HG02870 (cell line): ENCODE measurements at regions not wholly inside any gene's neighbourhood (a gene's known extent, or its start where the extent isn't known, plus 50 kb on each side); places are given as distances from the start of the nearest gene placed in this dataset.

Experiments
- ATAC-seq: cut with Tn5 transposase; IDR thresholded peaks from one replicate; pipeline ENCODE4 v1.9.1; 2021; ENCODE audit warnings: mild to moderate bottlenecking, moderate library complexity; ENCODE audit not compliant: unreplicated experiment

GRCh38 chr12:60967128-60967527 is 1293.1 kb upstream of the USP15 start:
- no peak for ATAC-seq

- ATAC-seq: no peak
Measured at GRCh38 chr12:60977966-60978365, 1282.2 kb upstream of the USP15 start.

- ATAC-seq: no peak
Measured at GRCh38 chr12:60980558-60980957, 1279.6 kb upstream of the USP15 start.

DNA sequence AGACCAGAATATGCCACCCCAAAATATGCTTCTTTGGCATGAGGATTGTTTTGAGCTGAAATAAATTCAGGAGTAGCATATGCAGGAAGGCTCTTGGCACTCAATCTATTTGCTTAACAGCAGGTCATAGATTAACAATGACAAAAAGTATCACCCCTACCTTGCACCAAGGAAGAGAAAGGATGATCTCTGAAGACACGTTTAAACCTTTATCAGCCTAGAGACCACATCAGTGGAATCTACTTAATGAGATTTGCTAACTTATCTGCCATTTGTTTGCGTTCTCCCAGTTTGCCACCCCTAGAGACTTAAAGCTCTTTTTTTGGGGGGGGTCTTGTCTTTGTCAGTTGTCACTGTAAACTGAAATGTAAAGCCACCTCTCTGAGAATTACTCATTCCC is 1278.7 kb upstream of the USP15 start:
- no peak for ATAC-seq

GRCh38 chr12:60992087-60992486 is 1268.1 kb upstream of the USP15 start:
- ATAC-seq: no peak

GRCh38 chr12:60995256-60995825 is 1264.9 kb upstream of the USP15 start:
- ATAC-seq: no peak

GRCh38 chr12:60997869-60998378 is 1262.3 kb upstream of the USP15 start:
- no peak for ATAC-seq

- ATAC-seq: no peak
Measured at GRCh38 chr12:61009192-61009591, 1251.0 kb upstream of the USP15 start.

- ATAC-seq: no peak
Measured at GRCh38 chr12:61011767-61012423, 1248.3 kb upstream of the USP15 start.

GRCh38 chr12:61018571-61018970 is 1241.6 kb upstream of the USP15 start:
- peak; percentile 87 for ATAC-seq

DNA sequence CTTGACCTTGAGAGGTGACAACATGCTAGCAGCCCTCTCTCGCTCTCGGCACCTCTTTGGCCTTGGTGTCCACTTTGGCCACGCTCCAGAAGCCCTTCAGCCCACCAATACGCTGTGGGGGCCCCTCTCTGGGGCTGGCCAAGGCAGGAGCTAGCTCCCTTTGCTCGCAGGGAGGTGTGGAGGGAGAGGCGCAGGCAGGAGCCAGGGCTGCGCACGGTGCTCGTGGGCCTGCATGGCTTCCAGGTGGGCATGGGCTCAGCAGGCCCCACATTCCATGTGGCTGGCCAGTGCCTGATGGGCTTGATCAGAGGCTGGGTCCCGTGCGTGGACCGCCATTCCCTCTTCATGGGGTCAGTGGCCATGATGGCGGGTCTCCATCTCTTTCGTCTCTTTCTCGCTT is 1237.0 kb upstream of the USP15 start:
- ATAC-seq: no peak

GRCh38 chr12:61029516-61029915 is 1230.7 kb upstream of the USP15 start:
- ATAC-seq: no peak

DNA sequence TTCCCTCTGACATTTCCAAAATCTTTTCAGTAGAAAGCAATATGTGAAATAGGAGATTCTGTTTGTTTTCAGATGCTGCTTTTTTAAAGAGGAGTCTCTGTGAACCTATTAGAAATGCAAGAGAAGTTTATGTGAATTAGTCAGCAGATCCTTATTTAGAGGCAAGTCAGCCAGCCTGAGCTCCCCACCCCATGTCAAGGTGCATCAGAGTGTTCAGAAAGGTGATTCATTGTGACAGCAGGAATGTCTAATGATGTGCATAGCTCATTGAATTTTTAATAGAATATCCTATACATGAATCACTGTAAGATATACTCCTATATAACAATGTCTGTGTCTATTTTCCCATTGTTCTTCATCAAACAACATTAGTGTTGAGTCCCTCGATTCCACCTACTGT is 1222.4 kb upstream of the USP15 start:
- no peak for ATAC-seq

- no peak for ATAC-seq
Measured at GRCh38 chr12:61043838-61044237, 1216.4 kb upstream of the USP15 start.

DNA sequence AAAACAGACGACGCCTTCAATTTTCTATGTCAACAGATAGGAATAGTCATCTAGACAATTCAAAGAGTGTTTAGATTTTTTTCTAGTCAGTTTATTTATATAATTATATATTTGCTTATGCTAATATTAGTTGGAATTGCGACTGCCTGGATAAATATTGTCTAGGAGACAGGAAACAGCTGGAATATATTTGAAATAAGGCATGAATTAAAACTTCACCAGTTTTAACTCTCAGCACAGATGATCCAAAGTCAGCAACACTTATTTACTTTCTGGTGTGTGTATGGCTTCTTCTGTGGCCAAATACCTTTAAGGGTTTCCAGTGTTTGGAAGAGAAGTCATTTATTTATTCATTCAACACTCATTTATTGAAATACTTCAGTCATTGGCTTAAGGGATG is 1215.4 kb upstream of the USP15 start:
- ATAC-seq: no peak

GRCh38 chr12:61070640-61071414 is 1189.4 kb upstream of the USP15 start:
- ATAC-seq: no peak

- no peak for ATAC-seq
Measured at GRCh38 chr12:61072717-61073116, 1187.5 kb upstream of the USP15 start.

- no peak for ATAC-seq
Measured at GRCh38 chr12:61095111-61095510, 1165.1 kb upstream of the USP15 start.

- ATAC-seq: no peak
Measured at GRCh38 chr12:61098031-61098580, 1162.1 kb upstream of the USP15 start.

GRCh38 chr12:61107118-61107517 is 1153.1 kb upstream of the USP15 start:
- no peak for ATAC-seq

DNA sequence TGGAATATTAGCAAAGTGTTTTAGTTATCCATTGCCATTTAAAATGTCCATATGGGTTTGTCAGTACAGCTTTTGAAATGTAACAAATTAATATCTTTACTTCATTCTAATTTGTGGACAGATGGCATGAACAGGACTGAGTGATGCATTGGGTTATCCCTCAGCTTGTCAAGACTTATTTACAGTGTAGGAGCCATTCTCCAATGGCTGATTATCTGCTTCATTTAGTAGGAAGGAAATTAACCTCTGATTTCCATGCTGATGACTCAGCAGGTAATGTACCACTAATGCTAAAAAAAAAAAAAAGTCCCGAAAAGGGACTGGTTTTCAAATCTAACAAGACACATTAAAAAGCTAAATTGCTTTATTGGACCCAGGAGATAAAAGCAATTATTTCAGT is 1149.0 kb upstream of the USP15 start:
- no peak for ATAC-seq
